Stomach (tissue), 8 donors: ENCODE measurements at regions not wholly inside any gene's neighbourhood (a gene's known extent, or its start where the extent isn't known, plus 50 kb on each side); places are given as distances from the start of the nearest gene placed in this dataset.

ENCODE experiments used
- DNase-seq, 2 donors: peaks; one replicate each; pipeline versions ENCODE4 v3.0.0 to v3.0.0-alpha.2; 2013 to 2019
- H3K27ac ChIP-seq, 5 donors: fragments of 200-600 bp in 4 of 5; sonication (generic) in 4 of 5; one replicate each; pipeline ENCODE4 v1.5.1; 2013 to 2019; ENCODE audit warnings: mild to moderate bottlenecking in 1 of 5, moderate library complexity in 1 of 5
- H3K27me3 ChIP-seq, 3 donors: fragments of 200-600 bp; sonication (generic); one replicate each; pipeline ENCODE4 v1.5.1; 2017 to 2019; ENCODE audit warnings: mixed run types in 1 of 3
- H3K36me3 ChIP-seq, 4 donors: fragments of 200-600 bp; sonication (generic); 1 replicate in 3 of 4; 2 replicates in 1 of 4; pipeline ENCODE4 v1.5.1; 2016 to 2019
- H3K4me1 ChIP-seq, 4 donors: fragments of 200-600 bp; sonication (generic); one replicate each; pipeline ENCODE4 v1.5.1; 2016 to 2019
- H3K4me3 ChIP-seq, 4 donors: fragments of 200-600 bp; sonication (generic) in 3 of 4; one replicate each; pipeline ENCODE4 v1.5.1; 2016 to 2019; ENCODE audit warnings: mild to moderate bottlenecking in 1 of 4
- H3K9me3 ChIP-seq, 4 donors: fragments of 200-600 bp; sonication (generic); one replicate each; pipeline ENCODE4 v1.5.1; 2016 to 2019
- CTCF ChIP-seq, 7 experiments: fragments of 450-650 bp in 4 of 7; fragments of 200-600 bp in 3 of 7; sonication (generic) in 3 of 7; IDR thresholded peaks; one replicate each; pipeline ENCODE4 v1.5.1; 2016 to 2019; ENCODE audit warnings: antibody characterized with exemption in 7 of 7, control low read depth in 2 of 7, mild to moderate bottlenecking in 1 of 7
- EP300 ChIP-seq: sonication (generic); formaldehyde crosslinking; IDR thresholded peaks from one replicate; pipeline ENCODE4 v1.6.1; 2017; ENCODE audit warnings: antibody characterized with exemption
- POLR2A ChIP-seq, 4 donors: fragments of 450-650 bp; IDR thresholded peaks; one replicate each; pipeline ENCODE4 v1.6.1; 2016; ENCODE audit warnings: antibody characterized with exemption in 4 of 4, control low read depth in 2 of 4, mild to moderate bottlenecking in 1 of 4, moderate library complexity in 1 of 4
- POLR2AphosphoS5 ChIP-seq, 3 donors: sonication (generic); formaldehyde crosslinking; IDR thresholded peaks; one replicate each; pipeline ENCODE4 v1.6.1; 2016; ENCODE audit warnings: antibody characterized with exemption in 3 of 3
- WGBS, 5 donors: extraction: QIAGEN DNeasy Blood & Tissue Kit in 3 of 5; methylation state at CpG; one replicate each; pipeline versions ENCODE4 v1.1.5 to v1.1.7; 2013 to 2018; 5-methylcytosine and 5-hydroxymethylcytosine counted together
- intact Hi-C: fragments of 100-400 bp; cut with DNase I; formaldehyde crosslinking; loops from one replicate; pipeline ENCODE4 v1.15.1; 2023; ENCODE audit warnings: low total_unique reads
- donor health status: healthy with polysubstance abuse.
- donor health status: Bipolar disorder and iron deficiency.
- donor health status: healthy.

DNA sequence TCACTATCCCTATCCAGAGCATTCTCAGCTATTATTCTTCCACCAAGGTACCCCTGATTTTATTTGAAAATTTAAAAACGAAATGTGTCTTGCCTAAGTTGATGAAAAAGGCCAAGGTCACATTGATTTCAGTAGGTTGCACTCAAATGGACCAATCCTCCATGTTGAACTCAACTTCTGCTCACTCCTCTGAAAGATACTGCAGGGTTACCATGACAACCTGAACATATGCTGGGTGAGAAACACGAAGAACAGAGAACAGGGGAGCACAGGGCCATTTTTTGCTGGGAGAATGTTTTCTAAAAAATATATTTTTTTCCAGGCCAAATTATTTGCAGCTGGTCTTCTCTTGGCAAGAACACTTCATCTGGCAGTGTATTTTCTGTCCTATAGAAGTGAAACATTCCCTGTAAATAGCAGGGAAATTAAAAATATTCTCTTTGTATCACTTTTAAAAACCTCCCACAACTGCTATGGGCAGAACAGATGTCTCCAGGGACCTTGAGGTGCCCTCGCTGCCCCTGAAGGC lies 215.9 kb downstream of the NXNL2 start:
- Histone ChIP-seq H3K27ac (no peak overlapping the region), H3K4me1 (peaks cover 6 to 17% (median 12%) of the 10 kb centered on the region in 4 donors), H3K9me3 (peaks cover 0 to 6% (median 0%) of the 10 kb centered on the region in 4 donors), H3K27me3 (no peaks in the 10 kb centered on the region), H3K4me3 (no peak overlapping the region), H3K36me3 (no peaks in the 10 kb centered on the region)
- DNase-seq, result no peak
- intact Hi-C loops, result no loop called here
- TF ChIP-seq CTCF (IDR thresholded peaks at IDR 0.05) (no peak), EP300 (no peak), POLR2AphosphoS5 (IDR thresholded peaks at IDR 0.05) (no peak), POLR2A (IDR thresholded peaks at IDR 0.05) (no peak)
- 74 to 91% (median 84%) methylated on average over 3 of the region's 3 CpGs for WGBS, 5 donors

GRCh38 chr9:88751781-88752180 lies 216.8 kb downstream of the NXNL2 start:
- 77 to 93% (median 85%) methylated on average over 6 to 8 of the region's 8 CpGs for WGBS, 5 donors

GRCh38 chr9:88753691-88754367 lies 218.9 kb downstream of the NXNL2 start:
- Histone ChIP-seq H3K36me3 (no peaks in the 10 kb centered on the region), H3K27ac (peak overlapping the region in 1 of 5 donors; percentile 3), H3K9me3 (peaks cover 0 to 6% (median 0%) of the 10 kb centered on the region in 4 donors), H3K4me1 (peaks cover 0 to 6% (median 0%) of the 10 kb centered on the region in 4 donors), H3K4me3 (no peak overlapping the region), H3K27me3 (no peaks in the 10 kb centered on the region)
- intact Hi-C loops, result no loop called here
- 39 to 57% (median 54%) methylated on average over 7 of the region's 7 CpGs for WGBS, 5 donors
- DNase-seq, result peak in 1 of 2 donors; percentile 82
- TF ChIP-seq POLR2AphosphoS5 (IDR thresholded peaks at IDR 0.05) (no peak), POLR2A (IDR thresholded peaks at IDR 0.05) (no peak), EP300 (no peak), CTCF (IDR thresholded peaks at IDR 0.05) (no peak)

More at GRCh38 chr9:88751781-88752180, 216.8 kb downstream of the NXNL2 start:
- H3K27ac ChIP-seq, result no peak overlapping the region
- no peak for DNase-seq
- no peaks in the 10 kb centered on the region for H3K36me3 ChIP-seq
- intact Hi-C loops, result no loop called here
- H3K4me3 ChIP-seq, result no peak overlapping the region
- peaks cover 5 to 9% (median 9%) of the 10 kb centered on the region in 4 donors for H3K4me1 ChIP-seq
- TF ChIP-seq POLR2AphosphoS5 (IDR thresholded peaks at IDR 0.05), result no peak
- no peak for TF ChIP-seq EP300
- no peak for TF ChIP-seq CTCF (IDR thresholded peaks at IDR 0.05)
- TF ChIP-seq POLR2A (IDR thresholded peaks at IDR 0.05), result no peak
- no peaks in the 10 kb centered on the region for H3K27me3 ChIP-seq
- peaks cover 0 to 6% (median 0%) of the 10 kb centered on the region in 4 donors for H3K9me3 ChIP-seq

GRCh38 chr9:88754452-88754851 lies 219.5 kb downstream of the NXNL2 start:
- H3K4me3 ChIP-seq, result no peak overlapping the region
- 90 to 96% (median 91%) methylated on average over 12 to 13 of the region's 13 CpGs for WGBS, 5 donors
- intact Hi-C loops, result no loop called here

More at GRCh38 chr9:88754452-88754851, 219.5 kb downstream of the NXNL2 start:
- Histone ChIP-seq H3K27me3 (no peaks in the 10 kb centered on the region), H3K27ac (no peak overlapping the region), H3K9me3 (peaks cover 0 to 6% (median 0%) of the 10 kb centered on the region in 4 donors), H3K36me3 (no peaks in the 10 kb centered on the region), H3K4me1 (peaks cover 0 to 6% (median 0%) of the 10 kb centered on the region in 4 donors)
- DNase-seq, result no peak
- TF ChIP-seq EP300 (no peak), POLR2AphosphoS5 (IDR thresholded peaks at IDR 0.05) (no peak), CTCF (IDR thresholded peaks at IDR 0.05) (no peak), POLR2A (IDR thresholded peaks at IDR 0.05) (no peak)
